SK-N-SH treated with all-trans-retinoic acid at 6 μM for 48 hours (cell line): ENCODE measurements at regions not wholly inside any gene's neighbourhood (a gene's known extent, or its start where the extent isn't known, plus 50 kb on each side); places are given as distances from the start of the nearest gene placed in this dataset.
A peak's percentile ranks its signal among the peaks of the same experiment; 100 is the strongest.

Experiments used
- ATAC-seq: fragments of 200-7000 bp; cut with Tn5 transposase; 3 replicates; pipeline ENCODE4 v1.9.1; 2020; ENCODE audit warnings: mild to moderate bottlenecking, moderate library complexity
- ARNTL ChIP-seq: fragments of 450-650 bp; formaldehyde crosslinking; IDR thresholded peaks from 2 replicates; pipeline ENCODE4 v1.5.0; 2020; ENCODE audit warnings: low read depth, mild to moderate bottlenecking, moderate library complexity, borderline replicate concordance
- BACH2 ChIP-seq: fragments of 250-450 bp; sonication (Bioruptor Pico); IDR thresholded peaks from 2 replicates; pipeline ENCODE4 v1.9.0; 2021; ENCODE audit warnings: mild to moderate bottlenecking, borderline replicate concordance
- CREB5 ChIP-seq: fragments of 250-450 bp; sonication (Bioruptor Pico); IDR thresholded peaks from 2 replicates; pipeline ENCODE4 v1.5.1; 2020; ENCODE audit warnings: low read depth, mild to moderate bottlenecking, moderate library complexity
- CSRNP3 ChIP-seq: fragments of 250-450 bp; sonication (Bioruptor Pico); IDR thresholded peaks from 2 replicates; pipeline ENCODE4 v1.5.1; 2021; ENCODE audit warnings: mild to moderate bottlenecking, moderate library complexity
- GLIS3 ChIP-seq: fragments of 250-450 bp; sonication (Bioruptor Pico); IDR thresholded peaks from 2 replicates; pipeline ENCODE4 v1.5.0; 2020; ENCODE audit warnings: mild to moderate bottlenecking, moderate library complexity
- ISL1 ChIP-seq: fragments of 250-450 bp; sonication (Bioruptor Pico); IDR thresholded peaks from 2 replicates; pipeline ENCODE4 v2.1.2; 2022; ENCODE audit warnings: mild to moderate bottlenecking, moderate library complexity
- OSR1 ChIP-seq: fragments of 250-450 bp; sonication (Bioruptor Pico); IDR thresholded peaks from 2 replicates; pipeline ENCODE4 v1.8.0; 2022; ENCODE audit warnings: moderate library complexity, mild to moderate bottlenecking, inconsistent platforms
- PATZ1 ChIP-seq: fragments of 250-450 bp; sonication (Bioruptor Pico); IDR thresholded peaks from 2 replicates; pipeline ENCODE4 v1.8.0; 2020; ENCODE audit warnings: mild to moderate bottlenecking, moderate library complexity, borderline replicate concordance
- PPARA ChIP-seq: fragments of 250-450 bp; sonication (Bioruptor Pico); IDR thresholded peaks from 2 replicates; pipeline ENCODE4 v1.5.0; 2020; ENCODE audit warnings: mild to moderate bottlenecking, borderline replicate concordance
- RARB ChIP-seq: fragments of 250-450 bp; sonication (Bioruptor Pico); IDR thresholded peaks from 2 replicates; pipeline ENCODE4 v1.8.0; 2021; ENCODE audit warnings: mild to moderate bottlenecking, moderate library complexity
- SNAI2 ChIP-seq: fragments of 250-450 bp; sonication (Bioruptor Pico); IDR thresholded peaks from 2 replicates; pipeline ENCODE4 v1.5.0; 2020; ENCODE audit warnings: mild to moderate bottlenecking, moderate library complexity
- TCF4 ChIP-seq: fragments of 250-450 bp; sonication (Bioruptor Pico); IDR thresholded peaks from 2 replicates; pipeline ENCODE4 v1.8.0; 2021; ENCODE audit warnings: mild to moderate bottlenecking, moderate library complexity, borderline replicate concordance
- TOX ChIP-seq: fragments of 250-450 bp; sonication (Bioruptor Pico); IDR thresholded peaks from 2 replicates; pipeline ENCODE4 v1.8.0; 2021; ENCODE audit warnings: mild to moderate bottlenecking, moderate library complexity, borderline replicate concordance
- ZFP3 ChIP-seq: fragments of 250-450 bp; sonication (Bioruptor Pico); IDR thresholded peaks from 2 replicates; pipeline ENCODE4 v1.5.0; 2020; ENCODE audit warnings: mild to moderate bottlenecking, moderate library complexity
- ZNF565 ChIP-seq: fragments of 450-650 bp; formaldehyde crosslinking; conservative IDR thresholded peaks from 2 replicates; pipeline ENCODE4 v1.5.0; 2020; ENCODE audit warnings: low read depth, mild to moderate bottlenecking, moderate library complexity
- ZNF8 ChIP-seq: fragments of 450-650 bp; formaldehyde crosslinking; IDR thresholded peaks from 2 replicates; pipeline ENCODE4 v1.5.0; 2020; ENCODE audit warnings: mild to moderate bottlenecking, moderate library complexity

- ATAC-seq = no peak
- no peak for TF ChIP-seq OSR1 (CRISPR knock-in tag)
- no peak for TF ChIP-seq GLIS3 (CRISPR knock-in tag)
- TF ChIP-seq PPARA (CRISPR knock-in tag) = no peak
- no peak for TF ChIP-seq ZNF8 (CRISPR knock-in tag)
- TF ChIP-seq PATZ1 = no peak
- no peak for TF ChIP-seq ARNTL (CRISPR knock-in tag)
- no peak for TF ChIP-seq CREB5 (CRISPR knock-in tag)
- TF ChIP-seq RARB (CRISPR knock-in tag) = no peak
- TF ChIP-seq ZNF565 (CRISPR knock-in tag) = no peak
- no peak for TF ChIP-seq BACH2 (CRISPR knock-in tag)
- TF ChIP-seq CSRNP3 (CRISPR knock-in tag) = no peak
- TF ChIP-seq, all 23 proteins: peak for 0
Measured at GRCh38 chr9:99430301-99430700, 208.2 kb downstream of the SEC61B start.

- peak; percentile 52 for ATAC-seq
- TF ChIP-seq BACH2 (CRISPR knock-in tag) (no peak), PATZ1 (no peak), ZFP3 (CRISPR knock-in tag) (no peak), TCF4 (CRISPR knock-in tag) (no peak), ISL1 (CRISPR knock-in tag) (peak; percentile 58), TOX (CRISPR knock-in tag) (no peak)
Measured at GRCh38 chr9:99431103-99431502, 209.0 kb downstream of the SEC61B start.

- TF ChIP-seq CSRNP3 (CRISPR knock-in tag) (no peak), GLIS3 (CRISPR knock-in tag) (no peak), ZNF565 (CRISPR knock-in tag) (no peak)
- ATAC-seq = no peak
Measured at GRCh38 chr9:99432075-99432474, 210.0 kb downstream of the SEC61B start.

GRCh38 chr9:99433095-99433494, 211.0 kb downstream of the SEC61B start:
- TF ChIP-seq BACH2 (CRISPR knock-in tag) (no peak), ARNTL (CRISPR knock-in tag) (no peak), CSRNP3 (CRISPR knock-in tag) (no peak), SNAI2 (CRISPR knock-in tag) (no peak), PPARA (CRISPR knock-in tag) (no peak), ZNF8 (CRISPR knock-in tag) (no peak)
- peak; percentile 44 for ATAC-seq
